GM12878 (cell line): ENCODE measurements at regions not wholly inside any gene's neighbourhood (a gene's known extent, or its start where the extent isn't known, plus 50 kb on each side); places are given as distances from the start of the nearest gene placed in this dataset.

ENCODE experiments used
- ATAC-seq: fragments of 200-7000 bp; cut with Tn5 transposase; 3 replicates; pipeline ENCODE4 v1.9.1; 2020; ENCODE audit warnings: mild to moderate bottlenecking, moderate library complexity
- BruUV-seq: library from RNA; stranded (reverse); fragments of 400-500 nt; replicated peaks from 2 replicates; lab custom pipeline; 2021; lab: Mats Ljungman, UMichigan
- CTCF ChIA-PET: fragments of 300-600 bp; sonication (Branson Sonifier 250); formaldehyde crosslinking; extraction: SDS; loops from one replicate; lab custom pipeline; 2021; ENCODE audit warnings: inconsistent platforms; lab: Yijun Ruan, JAX
- POLR2A ChIA-PET: fragments of 350-600 bp; formaldehyde crosslinking; extraction: SDS; loops from one replicate; lab custom pipeline; 2021; ENCODE audit warnings: inconsistent platforms; lab: Charles Lee
- RAD21 ChIA-PET: fragments of 300-600 bp; sonication (Branson Sonifier 250); formaldehyde crosslinking; loops from one replicate; lab custom pipeline; 2023; ENCODE audit warnings: antibody characterized with exemption; ENCODE audit not compliant: unreplicated experiment; lab: Charles Lee
- SMC1A ChIA-PET: fragments of 300-600 bp; sonication (Branson Sonifier 250); formaldehyde crosslinking; loops from one replicate; lab custom pipeline; 2023; ENCODE audit not compliant: unreplicated experiment, uncharacterized antibody; lab: Charles Lee
- DNase-seq: peaks from one replicate; pipeline ENCODE4 v3.0.0-alpha.2; 2011; ENCODE audit warnings: low read depth, low spot score
- FAIRE-seq: peaks from 3 replicates; lab custom pipeline; 2011; peaks lifted over from hg19 to GRCh38; lab: Jason Lieb, UNC
- H2AFZ ChIP-seq: 2 replicates; pipeline ENCODE4 v1.6.0; 2011; ENCODE audit warnings: low read depth, low read length, control low read depth; ENCODE audit not compliant: control insufficient read depth
- H3K27ac ChIP-seq: 2 replicates; pipeline ENCODE4 v1.5.1; 2011; ENCODE audit warnings: control low read depth; ENCODE audit not compliant: control insufficient read depth, insufficient read depth
- H3K27me3 ChIP-seq, 2 experiments: replicated peaks in 1 of 2; 2 replicates each; pipeline versions ENCODE4 v1.6.0 to v1.6.1; 2011; ENCODE audit warnings: low read length in 1 of 2; ENCODE audit not compliant: control insufficient read depth in 2 of 2, insufficient read depth in 2 of 2
- H3K36me3 ChIP-seq, 2 experiments: 2 replicates each; pipeline ENCODE4 v1.5.1; 2011; ENCODE audit warnings: low read length in 1 of 2; ENCODE audit not compliant: control insufficient read depth in 2 of 2, insufficient read depth in 2 of 2
- H3K4me1 ChIP-seq: 2 replicates; pipeline ENCODE4 v1.6.1; 2011; ENCODE audit warnings: mild to moderate bottlenecking, low read length, moderate library complexity, mixed read lengths; ENCODE audit not compliant: control insufficient read depth, insufficient read depth
- H3K4me2 ChIP-seq: 2 replicates; pipeline ENCODE4 v1.6.0; 2011; ENCODE audit warnings: control low read depth; ENCODE audit not compliant: control insufficient read depth, insufficient read depth
- H3K4me3 ChIP-seq: fragments of 200-600 bp; sonication (generic); 2 replicates; pipeline ENCODE4 v1.5.1; 2016
- H3K79me2 ChIP-seq: 2 replicates; pipeline ENCODE4 v1.6.0; 2011; ENCODE audit warnings: low read length; ENCODE audit not compliant: control insufficient read depth, insufficient read depth
- H3K9ac ChIP-seq: 2 replicates; pipeline ENCODE4 v1.8.0; 2011; ENCODE audit warnings: low read length, control low read depth, mixed read lengths; ENCODE audit not compliant: control insufficient read depth, insufficient read depth
- H3K9me3 ChIP-seq: replicated peaks from 3 replicates; pipeline ENCODE4 v1.5.1; 2011; ENCODE audit warnings: mild to moderate bottlenecking, low read length; ENCODE audit not compliant: control insufficient read depth, insufficient read depth
- H4K20me1 ChIP-seq: 2 replicates; pipeline ENCODE4 v1.6.0; 2011; ENCODE audit not compliant: control insufficient read depth, insufficient read depth
- DPF2 ChIP-seq: fragments of 450-650 bp; IDR thresholded peaks from 2 replicates; pipeline ENCODE4 v1.6.1; 2017; ENCODE audit warnings: mild to moderate bottlenecking
- EZH2 ChIP-seq: IDR thresholded peaks from 2 replicates; pipeline ENCODE4 v1.6.1; 2012; ENCODE audit warnings: low read depth, mild to moderate bottlenecking, control low read depth, inconsistent platforms, low read length, borderline replicate concordance; ENCODE audit not compliant: control insufficient read depth
- FOXK2 ChIP-seq: fragments of 450-650 bp; IDR thresholded peaks from 2 replicates; pipeline ENCODE4 v1.6.1; 2017; ENCODE audit warnings: mild to moderate bottlenecking, moderate library complexity
- HDAC2 ChIP-seq: fragments of 200-600 bp; sonication (generic); IDR thresholded peaks from 2 replicates; pipeline ENCODE4 v1.6.1; 2017
- IRF3 ChIP-seq: fragments of 450-650 bp; IDR thresholded peaks from 2 replicates; pipeline ENCODE4 v1.6.1; 2014; ENCODE audit warnings: mild to moderate bottlenecking
- JUND ChIP-seq: IDR thresholded peaks from 2 replicates; pipeline ENCODE4 v1.6.1; 2012; ENCODE audit warnings: low read depth, mild to moderate bottlenecking, low read length, improper control_type of control experiment, moderate library complexity
- NFXL1 ChIP-seq: fragments of 450-650 bp; IDR thresholded peaks from 2 replicates; pipeline ENCODE4 v1.6.1; 2017; ENCODE audit warnings: antibody characterized with exemption, mild to moderate bottlenecking, borderline replicate concordance
- POLR2AphosphoS5 ChIP-seq: IDR thresholded peaks from 2 replicates; pipeline ENCODE4 v1.6.1; 2011; ENCODE audit warnings: mild to moderate bottlenecking, low read length, inconsistent platforms
- RELA ChIP-seq: fragments of 450-650 bp; IDR thresholded peaks from 2 replicates; pipeline ENCODE4 v1.8.0; 2014; ENCODE audit warnings: borderline replicate concordance; ENCODE audit not compliant: partially characterized antibody
- SIN3A ChIP-seq: IDR thresholded peaks from 2 replicates; pipeline ENCODE4 v1.6.1; 2012; ENCODE audit warnings: low read depth, low read length, improper control_type of control experiment
- ZBED1 ChIP-seq: IDR thresholded peaks from 2 replicates; pipeline ENCODE4 v1.6.1; 2016; ENCODE audit warnings: borderline replicate concordance
- ZNF592 ChIP-seq: fragments of 450-650 bp; IDR thresholded peaks from 2 replicates; pipeline ENCODE4 v1.6.1; 2017; ENCODE audit warnings: mild to moderate bottlenecking, moderate library complexity
- WGBS: methylation state at CpG from one replicate; pipeline ENCODE4 v1.1.6; 2016; ENCODE audit warnings: low lambda C conversion rate; ENCODE audit not compliant: insufficient replicate concordance, insufficient coverage; ENCODE audit errors: missing lambda C conversion rate; 5-methylcytosine and 5-hydroxymethylcytosine counted together
- in situ Hi-C: fragments of 300-500 bp; cut with MboI; formaldehyde crosslinking; loops from 9 replicates; pipeline ENCODE4 v1.14.3; 2018; ENCODE audit warnings: mixed read lengths
- intact Hi-C: fragments of 100-400 bp; cut with micrococcal nuclease; formaldehyde crosslinking; loops from one replicate; pipeline ENCODE4 v1.14.2; 2022; ENCODE audit not compliant: unreplicated experiment

- CTCF ChIA-PET: no interaction called here
- WGBS: 65% methylated on average over 2 of the region's 2 CpGs
- RAD21 ChIA-PET: no interaction called here
Observed at GRCh38 chr4:32337403-32337802, 1617.2 kb downstream of the PCDH7 start.

More at GRCh38 chr4:32337403-32337802, 1617.2 kb downstream of the PCDH7 start:
- H3K4me3 ChIP-seq: no peak overlapping the region
- ATAC-seq (no peak), DNase-seq (no peak), FAIRE-seq (no peak)
- H3K27me3 ChIP-seq: no peaks in the 10 kb centered on the region
- no peaks in the 10 kb centered on the region for H3K9me3 ChIP-seq
- in situ Hi-C loops (no loop called here), intact Hi-C loops (no loop called here)
- SMC1A ChIA-PET: interaction anchor here (1.0 kb wide), 1 partner anchor 22 kb away, joined by 3 read pairs; no protein-coding TSS in a partner anchor
- H3K4me1 ChIP-seq: no peaks in the 10 kb centered on the region
- no peak overlapping the region for H3K9ac ChIP-seq
- no peak overlapping the region for H2AFZ ChIP-seq
- H3K4me2 ChIP-seq: no peak overlapping the region
- TF ChIP-seq DPF2 (no peak), SIN3A (no peak), EZH2 (no peak), FOXK2 (no peak), NFXL1 (no peak), IRF3 (no peak), JUND (no peak), RELA (no peak), POLR2AphosphoS5 (no peak), HDAC2 (no peak), ZBED1 (no peak), ZNF592 (no peak)
- no peaks in the 10 kb centered on the region for H4K20me1 ChIP-seq
- no peaks in the 10 kb centered on the region for H3K79me2 ChIP-seq
- BruUV-seq: no TSS peak
- no peak overlapping the region for H3K27ac ChIP-seq
- H3K36me3 ChIP-seq: no peaks in the 10 kb centered on the region
- POLR2A ChIA-PET: no interaction called here
